HepG2 (cell line): ENCODE measurements at regions not wholly inside any gene's neighbourhood (a gene's known extent, or its start where the extent isn't known, plus 50 kb on each side); places are given as distances from the start of the nearest gene placed in this dataset.

ENCODE experiments used
- ARHGAP35 ChIP-seq: sonication (generic); formaldehyde crosslinking; IDR thresholded peaks from 2 replicates; pipeline ENCODE4 v1.9.0; 2022; ENCODE audit warnings: mild to moderate bottlenecking, inconsistent platforms, moderate library complexity, missing genetic modification reagents, borderline replicate concordance
- DMTF1 ChIP-seq: sonication (generic); formaldehyde crosslinking; IDR thresholded peaks from 2 replicates; pipeline ENCODE4 v1.4.0; 2020; ENCODE audit warnings: mild to moderate bottlenecking, missing genetic modification reagents
- ETV5 ChIP-seq: IDR thresholded peaks from 2 replicates; pipeline ENCODE4 v1.6.1; 2018; ENCODE audit warnings: missing biosample characterization, missing genetic modification reagents, inconsistent platforms, borderline replicate concordance
- GTF2F1 ChIP-seq: fragments of 150-350 bp; IDR thresholded peaks from 2 replicates; pipeline ENCODE4 v1.6.1; 2014; ENCODE audit warnings: low read length
- MTA3 ChIP-seq: sonication (generic); formaldehyde crosslinking; IDR thresholded peaks from 2 replicates; pipeline ENCODE4 v1.4.0; 2020; ENCODE audit warnings: missing genetic modification reagents
- RARG ChIP-seq: sonication (generic); formaldehyde crosslinking; IDR thresholded peaks from 2 replicates; pipeline ENCODE4 v1.4.0; 2020; ENCODE audit warnings: low read depth, mild to moderate bottlenecking, missing genetic modification reagents
- SALL1 ChIP-seq: sonication (generic); formaldehyde crosslinking; IDR thresholded peaks from 2 replicates; pipeline ENCODE4 v1.8.0; 2022; ENCODE audit warnings: mild to moderate bottlenecking, missing genetic modification reagents
- SMARCE1 ChIP-seq: fragments of 450-650 bp; IDR thresholded peaks from 2 replicates; pipeline ENCODE4 v1.6.1; 2017; ENCODE audit warnings: borderline replicate concordance
- SMYD3 ChIP-seq: sonication (generic); formaldehyde crosslinking; IDR thresholded peaks from 2 replicates; pipeline ENCODE4 v1.8.1; 2023; ENCODE audit warnings: mild to moderate bottlenecking, missing genetic modification reagents
- SOX5 ChIP-seq: IDR thresholded peaks from 2 replicates; pipeline ENCODE4 v1.6.1; 2016; ENCODE audit warnings: borderline replicate concordance
- TGIF2 ChIP-seq: IDR thresholded peaks from 2 replicates; pipeline ENCODE4 v1.6.1; 2016; ENCODE audit warnings: control low read depth, missing compliant biosample characterization
- ZBED4 ChIP-seq: sonication (generic); formaldehyde crosslinking; IDR thresholded peaks from 2 replicates; pipeline ENCODE4 v1.4.0; 2020; ENCODE audit warnings: missing genetic modification reagents, borderline replicate concordance
- ZFY ChIP-seq: sonication (generic); formaldehyde crosslinking; IDR thresholded peaks from 2 replicates; pipeline ENCODE4 v1.4.0; 2020; ENCODE audit warnings: missing genetic modification reagents
- ZKSCAN8 ChIP-seq: IDR thresholded peaks from 2 replicates; pipeline ENCODE4 v1.6.1; 2016; ENCODE audit warnings: borderline replicate concordance, missing genetic modification reagents, missing compliant biosample characterization
- ZNF121 ChIP-seq: sonication (generic); formaldehyde crosslinking; IDR thresholded peaks from 2 replicates; pipeline ENCODE4 v1.5.0; 2020; ENCODE audit warnings: mild to moderate bottlenecking, missing genetic modification reagents
- ZNF296 ChIP-seq: sonication (generic); formaldehyde crosslinking; conservative IDR thresholded peaks from 2 replicates; pipeline ENCODE4 v1.5.0; 2020; ENCODE audit warnings: mild to moderate bottlenecking, missing genetic modification reagents
- ZNF30 ChIP-seq: sonication (generic); formaldehyde crosslinking; IDR thresholded peaks from 2 replicates; pipeline ENCODE4 v1.5.0; 2020; ENCODE audit warnings: mild to moderate bottlenecking, missing genetic modification reagents
- ZNF549 ChIP-seq: sonication (generic); formaldehyde crosslinking; IDR thresholded peaks from 2 replicates; pipeline ENCODE4 v1.5.0; 2020; ENCODE audit warnings: missing genetic modification reagents
- ZNF569 ChIP-seq: sonication (generic); formaldehyde crosslinking; IDR thresholded peaks from 2 replicates; pipeline ENCODE4 v1.5.0; 2020; ENCODE audit warnings: mild to moderate bottlenecking, missing genetic modification reagents, moderate library complexity, borderline replicate concordance
- ZNF644 ChIP-seq: IDR thresholded peaks from 2 replicates; pipeline ENCODE4 v1.6.1; 2016; ENCODE audit warnings: low read depth
- ZNF841 ChIP-seq: sonication (generic); formaldehyde crosslinking; IDR thresholded peaks from 2 replicates; pipeline ENCODE4 v1.8.1; 2023; ENCODE audit warnings: missing genetic modification reagents, borderline replicate concordance
- TF ChIP-seq, protein P1 (sequence below): fragments of 450-650 bp; IDR thresholded peaks from 2 replicates; pipeline ENCODE4 v1.6.1; 2016
- TF ChIP-seq, protein P2 (sequence below): sonication (generic); formaldehyde crosslinking; IDR thresholded peaks from 2 replicates; pipeline ENCODE4 v1.4.0; 2020; ENCODE audit warnings: missing genetic modification reagents

DNA sequence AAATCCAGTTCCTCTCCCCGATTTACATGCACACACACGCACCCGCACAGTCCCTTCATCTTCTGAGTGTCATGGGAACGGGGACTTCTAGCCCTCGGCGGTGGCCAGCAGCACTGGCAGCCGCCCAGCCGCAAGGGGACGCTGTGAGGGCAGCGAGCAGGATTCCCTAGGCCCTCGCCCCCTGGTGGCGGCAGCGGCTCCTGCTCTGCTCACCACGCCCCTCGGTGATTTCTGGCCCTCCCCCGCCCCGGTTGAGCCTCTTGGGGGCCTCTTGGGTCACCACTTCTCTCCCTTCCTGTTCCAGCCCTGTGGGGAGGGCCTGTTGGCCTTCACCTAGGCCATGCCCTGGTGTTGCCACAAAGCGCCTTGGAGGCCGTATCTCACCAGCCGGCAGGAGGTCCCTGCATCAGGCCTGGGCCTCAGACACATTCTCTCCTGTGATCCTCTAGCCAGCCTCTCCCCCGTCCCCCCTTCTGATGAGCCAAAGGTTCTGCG, 75.2 kb upstream of the KSR1 start (continued):
- TF ChIP-seq, protein P1, sequence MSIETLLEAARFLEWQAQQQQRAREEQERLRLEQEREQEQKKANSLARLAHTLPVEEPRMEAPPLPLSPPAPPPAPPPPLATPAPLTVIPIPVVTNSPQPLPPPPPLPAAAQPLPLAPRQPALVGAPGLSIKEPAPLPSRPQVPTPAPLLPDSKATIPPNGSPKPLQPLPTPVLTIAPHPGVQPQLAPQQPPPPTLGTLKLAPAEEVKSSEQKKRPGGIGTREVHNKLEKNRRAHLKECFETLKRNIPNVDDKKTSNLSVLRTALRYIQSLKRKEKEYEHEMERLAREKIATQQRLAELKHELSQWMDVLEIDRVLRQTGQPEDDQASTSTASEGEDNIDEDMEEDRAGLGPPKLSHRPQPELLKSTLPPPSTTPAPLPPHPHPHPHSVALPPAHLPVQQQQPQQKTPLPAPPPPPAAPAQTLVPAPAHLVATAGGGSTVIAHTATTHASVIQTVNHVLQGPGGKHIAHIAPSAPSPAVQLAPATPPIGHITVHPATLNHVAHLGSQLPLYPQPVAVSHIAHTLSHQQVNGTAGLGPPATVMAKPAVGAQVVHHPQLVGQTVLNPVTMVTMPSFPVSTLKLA = no peak
- no peak for TF ChIP-seq ZNF569 (CRISPR knock-in tag)
- 0 out of 2 replicates have a peak, but pooled peaks have one; percentile 39 for TF ChIP-seq ZNF644 (CRISPR knock-in tag)
- TF ChIP-seq RARG (CRISPR knock-in tag) = no peak
- no peak for TF ChIP-seq TGIF2 (CRISPR knock-in tag)
- TF ChIP-seq ETV5 (CRISPR knock-in tag) = peak; percentile 46
- TF ChIP-seq ZNF296 (CRISPR knock-in tag) = no peak
- TF ChIP-seq MTA3 (CRISPR knock-in tag) = no peak
- TF ChIP-seq SMYD3 (CRISPR knock-in tag) = no peak
- TF ChIP-seq GTF2F1 = no peak
- no peak for TF ChIP-seq ZNF121 (CRISPR knock-in tag)
- TF ChIP-seq ZBED4 (CRISPR knock-in tag) = peak; percentile 59; the same call in 1 of the 2 replicates
- TF ChIP-seq, protein P2, sequence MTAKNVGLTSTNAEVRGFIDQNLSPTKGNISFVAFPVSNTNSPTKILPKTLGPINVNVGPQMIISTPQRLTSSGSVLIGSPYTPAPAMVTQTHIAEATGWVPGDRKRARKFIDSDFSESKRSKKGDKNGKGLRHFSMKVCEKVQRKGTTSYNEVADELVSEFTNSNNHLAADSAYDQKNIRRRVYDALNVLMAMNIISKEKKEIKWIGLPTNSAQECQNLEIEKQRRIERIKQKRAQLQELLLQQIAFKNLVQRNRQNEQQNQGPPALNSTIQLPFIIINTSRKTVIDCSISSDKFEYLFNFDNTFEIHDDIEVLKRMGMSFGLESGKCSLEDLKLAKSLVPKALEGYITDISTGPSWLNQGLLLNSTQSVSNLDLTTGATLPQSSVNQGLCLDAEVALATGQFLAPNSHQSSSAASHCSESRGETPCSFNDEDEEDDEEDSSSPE (CRISPR knock-in tag) = 0 out of 2 replicates have a peak, but pooled peaks have one; percentile 38
- TF ChIP-seq SALL1 (CRISPR knock-in tag) = peak; percentile 64
- peak; percentile 32; the same call in 1 of the 2 replicates for TF ChIP-seq SOX5 (CRISPR knock-in tag)
- TF ChIP-seq ZKSCAN8 (CRISPR knock-in tag) = 0 out of 2 replicates have a peak, but pooled peaks have one; percentile 29
- no peak for TF ChIP-seq ZNF549 (CRISPR knock-in tag)
- no peak for TF ChIP-seq ZNF30 (CRISPR knock-in tag)
- TF ChIP-seq ZFY (CRISPR knock-in tag) = 0 out of 2 replicates have a peak, but pooled peaks have one; percentile 50
- no peak for TF ChIP-seq DMTF1
- no peak for TF ChIP-seq ARHGAP35 (CRISPR knock-in tag)
- no peak for TF ChIP-seq ZNF841 (CRISPR knock-in tag)
- TF ChIP-seq SMARCE1 = no peak
